HCEC 1CT (cell line): ENCODE measurements at regions not wholly inside any gene's neighbourhood (a gene's known extent, or its start where the extent isn't known, plus 50 kb on each side); places are given as distances from the start of the nearest gene placed in this dataset.

Source experiments
- DNase-seq: peaks from one replicate; pipeline ENCODE4 v3.0.0-alpha.2; 2017

DNA sequence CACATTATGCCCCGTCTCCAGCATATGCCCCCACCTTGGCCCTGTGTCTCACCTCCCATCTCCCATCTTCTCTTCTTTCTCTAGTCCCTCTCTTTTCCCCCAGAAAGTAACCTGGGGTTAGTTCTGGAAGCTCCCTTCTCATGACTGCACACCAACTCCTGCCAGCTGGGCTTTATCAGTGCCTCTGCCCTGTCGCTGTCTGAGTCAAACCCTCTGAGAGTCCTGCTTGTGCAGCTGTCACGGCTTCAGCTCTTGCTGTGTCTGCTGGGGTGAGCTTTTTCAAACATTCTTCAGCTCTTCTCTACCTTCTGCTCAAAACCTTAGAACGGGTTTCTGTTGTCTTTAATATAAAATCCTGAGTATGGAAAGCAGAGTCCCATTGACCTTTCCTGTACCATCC, 304.5 kb upstream of the B3GAT1 start:
- no peak for DNase-seq

DNA sequence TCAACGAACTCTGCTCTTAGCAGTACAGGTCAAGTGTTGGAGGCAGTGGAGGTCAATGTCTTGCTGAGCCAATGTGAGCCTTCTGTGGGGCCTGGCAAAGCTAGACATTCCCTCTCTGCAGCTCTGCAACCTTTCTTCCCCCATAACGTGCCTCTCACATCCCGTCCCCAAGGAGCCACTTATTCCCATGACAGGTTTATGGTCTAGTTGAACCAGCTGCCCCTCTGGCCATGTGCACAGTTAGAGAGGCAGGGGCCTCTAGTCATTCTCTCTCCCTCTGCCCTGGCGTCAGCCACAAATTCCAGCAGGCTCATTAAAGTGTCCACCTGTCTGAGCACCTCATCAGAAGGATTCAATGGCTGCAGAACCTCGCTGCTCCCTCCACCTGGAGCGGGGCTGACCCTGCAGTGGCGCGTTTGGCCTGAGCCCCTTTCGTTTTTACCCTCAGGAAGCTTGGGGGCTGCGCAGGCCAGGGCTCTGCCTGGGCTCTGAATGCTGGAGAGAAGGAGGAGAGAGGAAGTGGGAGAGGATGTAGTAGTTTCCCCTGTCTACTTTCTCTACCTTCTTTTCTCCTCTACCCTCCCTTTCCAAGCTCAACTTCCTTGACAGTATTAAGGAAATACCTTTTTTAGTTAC, 302.1 kb upstream of the B3GAT1 start:
- no peak for DNase-seq

DNA sequence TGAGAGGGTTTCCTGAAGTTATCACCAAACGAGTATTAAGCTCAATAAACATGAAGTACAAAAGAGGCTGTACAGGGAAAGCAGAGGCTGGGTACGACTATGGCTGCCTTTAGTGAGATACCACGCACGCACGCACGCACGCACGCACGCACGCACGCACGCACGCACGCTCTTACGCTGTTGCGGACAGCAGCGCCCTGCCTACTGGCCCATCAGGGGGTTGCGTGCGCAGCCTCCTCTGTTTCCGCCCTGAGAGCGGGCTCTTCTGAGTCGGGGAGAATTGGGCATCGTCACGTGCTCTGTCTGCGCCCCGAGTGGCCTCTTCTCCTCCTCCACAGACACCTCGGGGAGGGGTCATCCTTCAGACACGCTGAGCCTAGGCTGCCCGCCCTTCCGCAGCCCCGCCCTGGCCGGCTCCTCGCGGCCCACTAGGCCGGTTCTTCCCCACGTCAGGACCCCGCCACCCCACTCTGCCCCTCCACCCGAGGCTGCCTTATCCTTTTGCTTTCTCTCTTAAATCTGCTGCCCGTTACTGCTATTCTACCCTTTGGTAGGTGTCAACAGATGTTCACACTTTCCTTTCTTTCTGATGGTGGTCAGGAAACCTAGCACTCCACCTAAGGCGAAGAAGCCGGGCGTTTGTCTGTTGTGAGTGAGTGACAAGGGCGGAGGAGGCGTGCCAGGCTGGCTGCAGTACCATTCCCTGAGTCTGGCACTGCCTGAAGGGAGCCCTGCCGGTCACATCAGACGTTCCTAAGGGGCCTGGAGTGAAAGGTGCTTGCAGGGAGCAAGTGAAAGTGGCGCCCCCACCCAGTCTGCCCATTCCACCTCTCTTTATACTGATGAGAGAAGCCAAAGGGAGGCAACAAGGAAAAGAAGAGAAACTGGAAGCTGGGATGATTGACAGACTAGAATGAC, 300.4 kb upstream of the B3GAT1 start:
- DNase-seq: no peak

DNA sequence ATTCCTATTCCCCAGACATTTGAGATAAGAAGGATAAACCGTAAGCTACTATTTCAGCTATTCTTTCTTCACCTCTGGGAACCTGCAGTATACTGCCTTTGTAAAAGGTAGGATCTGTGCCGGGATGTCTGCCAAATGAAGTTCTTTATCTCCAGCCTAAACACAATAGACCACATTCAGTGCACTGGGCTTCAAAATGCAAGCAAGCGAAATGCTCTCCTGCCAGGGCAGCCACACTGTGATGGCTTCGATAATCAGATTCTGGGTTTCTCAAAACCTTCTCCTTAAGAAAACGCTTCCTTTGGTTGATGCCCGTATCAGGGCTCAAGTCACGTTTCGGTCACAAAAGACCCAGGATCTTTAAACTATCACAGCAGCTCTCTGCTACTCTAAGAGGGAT, 299.5 kb upstream of the B3GAT1 start:
- no peak for DNase-seq

DNA sequence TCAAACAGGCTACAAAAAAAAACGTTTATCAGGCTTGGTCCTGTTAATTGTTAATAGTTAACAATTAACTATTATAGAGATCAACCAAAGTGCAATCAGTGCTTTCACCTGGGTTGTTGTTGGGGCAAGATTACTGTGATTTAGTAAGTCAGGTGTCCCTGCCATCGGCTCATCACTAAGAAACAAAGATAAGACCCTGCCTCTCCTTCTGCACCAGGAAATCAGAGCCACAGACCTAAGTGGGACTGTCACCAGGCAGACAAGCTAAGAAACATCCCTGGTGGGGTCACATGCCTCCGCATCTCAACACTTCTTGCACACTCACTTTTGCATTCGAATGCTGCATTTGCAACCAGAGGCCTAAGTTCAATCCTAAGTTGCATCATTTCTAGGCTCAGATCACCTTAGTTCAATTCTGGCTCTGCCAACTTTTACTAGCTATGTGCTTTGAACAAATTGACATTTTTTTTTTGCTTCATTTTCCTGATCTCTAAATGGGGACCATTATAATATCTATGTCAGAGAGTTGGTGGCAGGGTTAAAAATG, 298.9 kb upstream of the B3GAT1 start:
- DNase-seq: no peak

DNA sequence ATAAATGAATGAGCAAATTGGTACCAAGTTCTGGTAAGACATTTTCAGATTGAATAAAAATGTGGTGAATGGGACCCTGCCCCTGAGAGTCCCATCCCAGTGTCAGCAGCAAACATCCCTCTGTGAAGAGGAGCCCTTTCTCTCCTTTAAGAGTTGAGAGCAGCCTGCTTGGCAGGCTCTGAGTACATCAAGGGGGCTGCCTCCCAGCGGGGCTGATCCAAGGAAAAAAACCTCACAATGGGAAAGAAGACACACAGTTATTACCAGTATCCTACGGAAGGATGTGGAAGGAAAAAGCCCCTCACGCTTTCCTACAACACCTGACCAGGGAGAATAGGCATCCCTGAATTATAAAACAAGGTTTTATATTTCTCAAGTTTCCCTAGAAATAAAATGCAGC, 293.8 kb upstream of the B3GAT1 start:
- no peak for DNase-seq

DNA sequence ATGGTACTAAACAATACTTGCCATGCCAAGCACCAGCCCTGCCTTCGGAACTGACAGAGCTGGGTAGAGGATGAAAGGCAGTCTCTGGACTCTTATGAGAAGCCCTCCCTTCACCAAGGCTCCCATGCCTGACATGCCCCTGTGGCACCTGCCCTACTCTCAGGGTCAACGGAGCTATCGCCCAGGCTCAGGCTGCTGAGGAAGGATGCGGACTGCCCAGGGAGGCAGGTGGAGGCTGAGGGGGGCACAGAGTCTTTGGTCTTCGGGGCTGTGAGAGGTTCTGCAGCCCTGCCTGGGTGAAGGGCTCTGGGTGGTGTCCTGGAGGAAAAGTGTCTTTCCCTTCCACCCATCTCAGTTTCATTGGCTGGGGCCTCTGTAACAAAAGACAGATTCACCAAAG, 290.8 kb upstream of the B3GAT1 start:
- DNase-seq: no peak

DNA sequence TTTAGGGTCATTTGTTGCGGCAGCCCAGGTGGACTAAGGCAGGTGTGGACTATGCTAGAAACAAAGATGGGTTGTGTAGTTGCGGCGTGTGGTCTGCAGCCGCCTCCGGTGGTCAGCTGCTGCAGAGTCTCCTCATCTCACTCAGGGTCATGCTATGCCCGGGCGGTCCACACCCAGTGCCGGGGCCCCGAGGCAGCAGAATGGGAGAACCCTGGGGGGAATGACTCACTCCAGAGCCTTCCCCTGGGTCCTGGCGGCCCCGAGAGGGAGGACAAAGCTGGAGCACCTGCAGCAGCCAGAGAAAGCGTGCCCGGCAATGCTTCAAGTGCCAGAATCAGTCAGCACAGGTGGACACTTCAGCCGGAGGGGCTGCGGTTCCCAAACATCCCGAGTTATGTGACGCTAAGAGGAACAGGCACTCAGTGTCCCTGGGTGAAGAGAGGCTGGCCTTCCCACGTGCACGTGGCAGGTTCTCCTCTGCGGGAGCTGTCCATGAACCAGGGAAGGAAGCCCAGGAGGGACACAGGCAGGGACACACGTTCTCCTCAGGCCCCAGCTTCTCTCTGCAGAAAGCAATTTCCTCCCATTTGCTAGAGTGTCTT, 289.6 kb upstream of the B3GAT1 start:
- no peak for DNase-seq

DNA sequence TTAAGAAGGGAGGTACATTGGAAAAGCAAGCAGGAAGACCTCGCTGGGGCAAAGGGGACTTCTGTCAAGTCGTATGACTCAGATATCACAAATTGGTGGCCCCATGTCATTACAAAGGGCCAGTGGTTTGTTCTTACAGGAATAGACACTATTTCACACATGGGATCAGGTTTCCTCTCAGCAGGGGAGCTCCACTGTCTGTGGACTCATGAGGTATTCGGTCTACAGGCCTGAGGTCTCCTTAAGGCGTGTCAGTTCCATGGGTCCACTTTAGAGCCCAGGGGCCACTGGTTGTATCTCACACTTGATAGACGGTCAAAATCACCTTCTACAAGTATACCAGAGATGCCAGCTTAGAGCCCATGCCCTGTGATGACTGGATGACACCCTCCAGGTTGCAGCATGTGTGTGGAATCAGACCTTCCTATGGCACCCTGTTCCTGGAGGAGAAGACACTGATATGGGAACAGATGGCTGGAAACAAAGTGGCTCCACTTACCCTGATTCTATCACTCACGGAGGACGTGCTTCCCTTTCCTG, 288.1 kb upstream of the B3GAT1 start:
- DNase-seq: no peak

DNA sequence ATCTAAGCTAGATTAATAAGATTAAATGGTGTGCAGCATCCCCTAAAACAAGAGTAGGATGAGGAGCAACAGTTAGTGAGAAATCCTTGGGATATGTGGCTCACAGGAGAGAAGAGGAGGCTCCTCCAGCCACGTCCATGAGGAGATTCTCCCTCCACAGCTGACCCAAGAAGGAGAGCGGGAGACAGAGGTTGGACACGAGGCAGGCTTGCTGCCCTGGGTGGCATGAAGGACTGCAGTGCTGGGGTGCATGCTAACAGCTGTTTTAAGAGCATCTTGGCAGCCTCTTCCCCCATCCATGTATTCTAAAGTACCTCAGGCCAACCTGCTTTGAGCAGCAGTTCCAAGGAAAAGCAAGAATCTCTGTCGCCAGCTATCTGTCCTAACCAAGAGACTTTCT, 284.4 kb upstream of the B3GAT1 start:
- no peak for DNase-seq

DNA sequence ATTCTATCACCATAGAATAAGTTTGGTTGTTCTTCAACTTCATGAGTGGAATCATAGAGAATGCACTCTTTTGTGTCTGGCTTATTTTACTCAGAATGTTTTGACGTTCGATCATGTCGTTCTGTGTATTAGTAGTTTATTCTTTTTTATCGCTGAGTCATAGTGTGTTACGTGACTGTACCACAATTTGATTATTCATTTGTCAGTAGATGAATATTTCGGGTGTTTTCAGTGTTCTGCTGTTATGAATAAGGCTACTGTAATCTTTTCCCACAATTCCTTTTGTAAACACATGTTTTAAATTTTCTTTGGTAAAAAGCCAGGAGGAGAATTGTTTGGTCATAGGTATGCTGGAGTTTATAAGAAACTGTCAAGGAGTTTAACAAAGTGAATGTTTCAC, 279.9 kb upstream of the B3GAT1 start:
- DNase-seq: peak; percentile 3

DNA sequence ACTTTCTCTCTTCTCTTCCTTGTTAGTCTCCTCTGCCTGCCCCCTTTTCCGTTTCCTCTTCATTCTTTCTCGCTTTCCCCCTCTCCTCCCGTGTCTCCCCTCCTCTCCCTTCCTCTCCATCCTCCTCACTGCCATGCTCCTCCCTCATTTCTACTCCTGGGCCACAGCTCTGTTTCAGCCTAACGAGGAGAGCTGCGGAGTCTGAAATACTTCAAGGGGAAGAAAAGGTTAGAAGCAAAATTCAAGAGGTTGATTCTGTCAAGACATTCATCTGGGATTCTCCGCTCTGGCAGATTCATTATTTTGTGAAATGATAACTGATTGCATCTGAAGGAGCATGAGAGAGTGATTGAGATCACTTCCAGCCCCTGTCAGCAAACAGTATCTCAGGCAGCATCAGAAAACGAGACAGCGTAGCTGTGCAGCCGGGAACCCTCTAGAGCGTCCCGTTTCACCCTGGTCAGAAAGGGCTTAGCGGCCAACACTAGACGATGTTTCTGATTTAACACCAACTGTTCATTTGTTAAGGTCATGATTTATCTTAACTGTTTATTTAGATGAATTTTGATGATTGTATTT, 279.3 kb upstream of the B3GAT1 start:
- DNase-seq: no peak

DNA sequence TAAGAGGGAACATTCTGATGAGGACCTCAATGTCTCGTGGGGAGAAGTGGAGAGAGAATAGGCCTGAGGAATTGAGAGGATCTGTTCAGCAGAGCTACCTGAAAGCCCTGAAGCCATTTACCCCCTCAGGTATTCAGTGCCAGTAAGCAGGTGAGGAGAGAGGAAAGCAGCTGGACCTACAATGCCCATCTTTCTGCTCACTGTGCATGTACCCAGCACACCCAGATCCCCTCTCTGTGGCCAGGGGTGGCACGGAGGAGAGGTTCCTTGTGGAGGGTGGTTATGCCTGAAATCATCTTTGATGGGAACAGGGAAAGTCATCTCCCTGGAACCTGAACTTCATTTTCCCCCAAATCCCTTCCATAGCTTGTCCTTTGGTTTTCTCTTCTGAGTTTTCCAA, 277.8 kb upstream of the B3GAT1 start:
- no peak for DNase-seq

DNA sequence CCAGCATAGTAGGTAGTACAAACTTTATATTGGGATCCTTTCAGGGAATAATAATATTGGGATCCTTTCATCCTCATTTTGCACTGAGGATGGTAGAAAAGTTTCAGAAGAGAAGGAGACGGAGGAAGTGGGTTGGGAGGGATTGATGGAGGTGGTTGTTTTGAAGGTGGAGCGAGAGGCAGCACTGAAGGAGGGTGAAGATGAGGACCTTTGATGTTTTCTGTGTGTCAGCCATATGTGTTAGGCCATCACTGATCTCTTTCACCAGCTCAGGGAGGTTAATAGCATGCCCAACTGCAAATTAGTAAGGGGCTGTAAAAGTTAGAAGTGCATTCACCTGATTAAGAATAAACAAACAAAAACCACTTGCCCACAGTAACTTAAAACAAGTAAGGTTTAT, 275.5 kb upstream of the B3GAT1 start:
- no peak for DNase-seq

DNA sequence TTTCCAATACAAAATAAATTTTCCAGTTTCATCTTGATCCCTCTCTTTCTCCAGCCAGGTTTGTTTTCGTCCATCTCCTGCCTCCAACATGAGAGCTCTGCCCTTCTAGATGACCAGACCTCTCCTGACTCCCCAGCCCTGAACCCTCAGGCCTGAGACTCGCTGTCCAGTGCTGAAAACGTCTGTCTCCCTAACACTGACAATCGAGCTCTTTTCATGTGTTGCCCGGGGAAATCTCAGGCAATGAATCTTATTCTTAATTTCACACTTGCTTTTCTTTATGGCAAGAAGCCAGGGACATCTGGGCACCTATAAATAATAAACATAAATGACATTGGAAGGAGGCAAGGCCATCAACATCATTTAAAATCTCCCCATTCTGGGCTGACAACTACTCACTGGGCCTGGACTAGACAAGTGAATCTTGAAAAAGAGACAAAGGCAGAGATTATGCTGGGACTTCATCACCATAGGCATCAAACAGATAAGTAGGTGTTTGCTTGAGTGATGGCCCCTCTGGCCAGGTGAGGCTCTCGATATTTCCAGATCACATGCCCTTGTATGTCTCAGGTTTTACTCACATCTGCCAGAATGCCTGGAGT, 274.5 kb upstream of the B3GAT1 start:
- DNase-seq: no peak

DNA sequence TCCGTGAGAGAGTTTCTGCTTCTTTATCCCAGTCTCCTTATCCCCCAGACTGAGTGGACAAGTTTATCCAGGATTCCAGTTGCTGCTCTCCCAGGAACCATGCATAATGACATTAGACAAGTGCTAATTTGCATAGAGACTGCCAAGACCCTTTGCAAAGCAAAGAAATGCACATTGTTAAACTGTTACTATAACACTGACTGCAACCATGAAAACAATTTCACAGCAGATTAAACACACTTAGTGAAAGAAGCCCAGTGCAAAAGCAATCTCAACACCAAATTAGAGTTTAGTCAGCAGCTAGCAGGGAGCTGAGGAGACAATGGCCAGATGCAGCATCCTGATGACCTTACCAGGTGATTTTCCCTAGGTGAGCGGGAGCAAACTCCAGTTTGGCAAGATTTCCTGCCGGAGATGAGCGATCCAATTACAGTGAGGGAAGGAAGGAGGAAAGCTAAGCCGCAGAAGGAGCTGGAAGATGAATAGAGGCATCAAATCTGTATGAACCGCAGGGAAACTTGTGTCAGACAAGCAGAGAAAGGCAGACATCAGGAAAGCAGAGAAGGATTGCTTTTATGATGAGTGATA, 273.8 kb upstream of the B3GAT1 start:
- no peak for DNase-seq

DNA sequence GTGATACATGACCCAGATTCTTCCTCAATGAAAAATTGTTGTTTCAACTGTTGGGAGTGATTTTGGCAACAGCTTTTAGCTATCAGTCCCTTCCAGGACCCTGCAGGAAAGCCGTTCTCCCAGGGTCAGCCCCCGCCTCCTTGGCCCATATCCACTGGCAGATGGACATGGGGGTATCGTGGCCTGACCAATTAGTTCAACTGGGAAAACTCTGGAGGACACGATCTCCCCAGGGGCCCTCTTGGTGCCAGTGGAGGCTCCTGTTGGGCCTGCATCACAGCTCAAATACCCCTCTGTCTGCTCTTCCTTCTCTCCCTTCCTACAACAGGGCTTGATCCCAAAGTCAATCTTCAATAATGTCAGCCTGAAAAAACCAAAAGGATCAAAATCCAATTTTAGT, 272.5 kb upstream of the B3GAT1 start:
- no peak for DNase-seq

DNA sequence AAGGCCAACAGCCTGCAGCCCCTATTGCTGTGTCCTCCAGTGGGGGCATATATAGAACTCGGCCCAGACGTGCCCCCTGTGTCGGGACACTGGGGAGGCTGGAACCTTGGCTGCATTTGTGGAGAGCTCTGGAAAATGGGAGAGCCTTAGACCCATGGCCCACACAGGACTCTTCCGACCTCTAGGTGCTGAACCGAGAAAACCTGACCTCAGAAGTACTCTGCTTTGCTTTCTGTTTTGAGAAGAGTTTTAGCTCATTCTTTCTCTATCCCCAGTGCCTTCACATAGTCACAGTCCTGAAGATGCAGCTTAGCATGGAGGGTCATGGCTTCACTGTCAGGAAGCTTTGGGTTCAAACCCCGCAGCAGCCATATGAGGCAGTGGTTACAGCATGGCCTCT, 271.8 kb upstream of the B3GAT1 start:
- no peak for DNase-seq

DNA sequence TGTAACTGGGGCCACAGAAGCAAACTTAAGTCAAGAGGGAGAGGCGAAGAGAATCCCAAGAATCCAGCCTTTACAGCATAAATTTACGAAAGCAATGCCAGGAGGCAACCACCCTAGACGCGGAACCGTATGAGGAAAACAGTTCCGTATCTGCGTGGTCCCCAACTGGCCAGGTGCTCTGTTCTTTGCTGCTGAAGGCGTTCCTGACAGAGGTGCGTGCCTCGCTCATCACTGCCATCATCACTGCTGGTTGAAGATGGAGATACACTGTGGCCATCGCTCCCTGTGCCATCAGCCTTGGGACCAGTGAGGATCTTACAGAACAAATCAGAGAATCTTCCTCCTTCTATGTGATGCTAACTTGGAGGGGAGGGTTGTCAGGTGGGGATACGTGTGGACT, 270.5 kb upstream of the B3GAT1 start:
- no peak for DNase-seq

DNA sequence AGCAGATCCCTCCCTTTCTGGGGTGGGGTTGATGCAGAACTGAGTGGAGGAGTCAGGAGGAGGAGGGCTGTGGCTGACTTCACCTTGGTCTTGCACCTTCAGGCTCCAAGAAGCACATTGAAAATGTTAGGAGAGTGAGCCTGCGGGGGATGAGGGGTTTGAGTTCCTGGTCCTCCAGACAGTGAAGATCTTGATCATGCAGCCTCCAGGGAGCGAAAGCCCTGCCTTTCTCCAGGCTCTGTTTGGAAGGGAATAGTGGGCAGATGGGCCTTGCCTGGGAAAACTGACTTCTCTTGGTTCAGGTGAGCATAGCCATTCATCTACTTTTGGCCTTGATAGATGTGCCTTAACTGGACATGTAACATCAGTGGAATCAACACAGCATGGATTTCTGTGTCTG, 267.6 kb upstream of the B3GAT1 start:
- no peak for DNase-seq

DNA sequence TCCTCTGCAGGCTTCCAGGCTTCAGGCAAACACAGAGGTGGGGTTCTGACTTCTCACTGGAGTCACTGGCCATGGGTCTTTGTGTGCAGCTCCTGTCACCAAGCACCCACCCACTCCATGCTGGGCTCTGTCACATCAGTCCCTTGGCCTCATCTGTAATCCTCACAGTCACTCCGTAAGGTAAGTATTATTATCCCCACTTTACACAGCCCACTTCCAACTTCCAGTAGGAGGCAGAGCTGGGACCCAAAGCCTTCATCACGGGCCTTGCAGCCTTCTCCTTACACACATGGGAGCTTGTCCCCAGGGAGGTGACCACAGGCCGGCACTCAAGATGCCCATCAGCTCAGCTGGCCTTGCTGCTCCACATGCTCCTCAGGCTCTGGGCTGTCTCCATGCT, 266.7 kb upstream of the B3GAT1 start:
- DNase-seq: no peak

DNA sequence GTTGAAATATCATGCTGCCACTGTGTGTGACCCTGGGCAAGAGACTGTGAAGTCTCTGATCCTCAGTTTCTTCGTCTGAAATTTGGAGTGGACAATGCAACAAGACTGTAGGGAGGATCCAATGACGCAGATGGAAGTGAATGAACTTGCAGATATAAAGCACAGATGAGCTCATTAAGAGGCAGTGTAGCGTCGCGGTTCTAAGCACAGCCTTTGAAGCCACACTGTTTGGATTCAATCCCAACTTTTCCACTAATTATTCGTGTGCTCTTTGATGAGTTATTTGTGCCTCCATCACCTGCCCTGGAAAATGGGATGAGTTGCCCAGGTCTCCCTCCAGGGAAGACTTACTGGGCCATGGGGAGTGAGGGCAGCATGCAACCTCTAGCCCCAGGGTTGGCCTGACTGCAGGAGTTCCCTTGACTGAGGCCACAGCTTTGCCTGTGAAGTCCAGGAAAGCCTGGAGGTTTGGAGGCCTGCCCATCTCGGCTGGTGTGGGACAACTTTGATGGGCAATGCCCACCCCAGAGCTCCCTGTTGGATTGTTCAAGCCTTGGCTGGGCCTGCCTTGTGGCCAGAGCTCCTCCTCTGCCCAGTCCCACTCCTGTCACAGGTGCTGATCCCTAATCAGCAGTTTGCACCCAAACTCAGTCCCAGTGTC, 266.0 kb upstream of the B3GAT1 start:
- no peak for DNase-seq
